ENCODE measurements at regions not wholly inside any gene's neighbourhood (a gene's known extent, or its start where the extent isn't known, plus 50 kb on each side); places are given as distances from the start of the nearest gene placed in this dataset.

- TF ChIP-seq CTCF (IDR thresholded peaks at IDR 0.05) = no peak
- DNase-seq (ENCODE audit: low spot score) = no peak
- Histone ChIP-seq H3K4me3 (no peak overlapping the region), H3K27ac (no peak overlapping the region)
Observed at GRCh38 chr3:174777813-174778212, 81.3 kb upstream of the NAALADL2 start.

GRCh38 chr3:174783502-174783901, 75.6 kb upstream of the NAALADL2 start:
- Histone ChIP-seq H3K4me3 (no peak overlapping the region), H3K27ac (no peak overlapping the region)
- DNase-seq (ENCODE audit: low spot score) = no peak
- no peak for TF ChIP-seq CTCF (IDR thresholded peaks at IDR 0.05)

- no peak overlapping the region for H3K4me3 ChIP-seq
- TF ChIP-seq CTCF (IDR thresholded peaks at IDR 0.05) = no peak
- H3K27ac ChIP-seq = no peak overlapping the region
- no peak for DNase-seq (ENCODE audit: low spot score)
Observed at GRCh38 chr3:174784206-174784934, 74.8 kb upstream of the NAALADL2 start.

- Histone ChIP-seq H3K4me3 (no peak overlapping the region), H3K27ac (no peak overlapping the region)
- DNase-seq (ENCODE audit: low spot score) = no peak
- no peak for TF ChIP-seq CTCF (IDR thresholded peaks at IDR 0.05)
Observed at GRCh38 chr3:174786825-174787224, 72.3 kb upstream of the NAALADL2 start.

GRCh38 chr3:174791161-174791560, 68.0 kb upstream of the NAALADL2 start:
- no peak for TF ChIP-seq CTCF (IDR thresholded peaks at IDR 0.05)
- H3K4me3 ChIP-seq = no peak overlapping the region
- no peak for DNase-seq (ENCODE audit: low spot score)
- H3K27ac ChIP-seq = no peak overlapping the region

GRCh38 chr3:174792864-174793263, 66.3 kb upstream of the NAALADL2 start:
- TF ChIP-seq CTCF (IDR thresholded peaks at IDR 0.05) = no peak
- no peak for DNase-seq (ENCODE audit: low spot score)
- Histone ChIP-seq H3K4me3 (no peak overlapping the region), H3K27ac (no peak overlapping the region)

Data from coronary artery (tissue), 2 donors.